Stimulated activated CD4-positive, alpha-beta T cell treated with anti-CD3 and anti-CD28 coated beads, TNF-alpha, amount 100 ng/mL, for 24 hours (primary cell): ENCODE measurements at regions not wholly inside any gene's neighbourhood (a gene's known extent, or its start where the extent isn't known, plus 50 kb on each side); places are given as distances from the start of the nearest gene placed in this dataset.

Experiments
- DNase-seq, 3 experiments: peaks; one replicate each; pipeline ENCODE4 v3.0.0-alpha.2; 2020; ENCODE audit warnings: low read depth in 3 of 3

DNA sequence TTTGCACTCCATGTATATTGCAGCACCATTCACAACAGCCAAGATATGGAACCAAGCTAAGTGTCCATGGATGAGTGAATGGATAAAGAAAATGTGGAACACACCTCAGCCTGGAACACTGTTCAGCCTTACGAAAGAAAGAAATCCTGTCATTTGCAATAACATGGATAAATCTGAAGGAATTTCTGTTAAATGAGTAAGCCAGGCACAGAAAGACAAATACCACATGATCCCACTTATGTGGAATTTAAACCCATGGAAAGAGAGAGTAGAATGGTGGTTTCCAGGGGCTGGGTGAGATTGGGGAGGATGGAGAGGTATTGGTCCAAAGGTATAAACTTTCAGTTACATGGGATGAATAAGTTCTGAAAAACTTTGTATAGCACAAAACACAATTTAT lies 228.9 kb upstream of the CD180 start:
- DNase-seq = no peak

DNA sequence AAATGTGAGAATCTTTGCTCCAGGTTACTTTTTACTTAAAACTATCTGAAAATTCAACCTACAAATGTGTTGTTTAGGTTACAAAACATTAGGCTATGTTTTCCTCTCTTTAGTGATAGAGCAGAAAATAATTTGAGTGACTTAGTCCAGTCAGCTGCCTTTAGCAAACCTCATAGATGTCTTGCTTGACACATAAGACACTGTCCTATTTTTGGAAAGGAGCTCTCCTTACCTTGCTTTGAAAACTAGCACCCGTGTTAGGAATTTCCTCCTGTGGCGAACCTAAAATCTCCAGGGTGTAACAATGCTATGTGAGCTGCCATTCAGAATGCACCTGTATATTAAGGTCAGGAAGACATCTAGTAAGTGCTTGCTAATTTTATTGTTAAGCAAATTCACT lies 221.2 kb upstream of the CD180 start:
- no peak for DNase-seq

DNA sequence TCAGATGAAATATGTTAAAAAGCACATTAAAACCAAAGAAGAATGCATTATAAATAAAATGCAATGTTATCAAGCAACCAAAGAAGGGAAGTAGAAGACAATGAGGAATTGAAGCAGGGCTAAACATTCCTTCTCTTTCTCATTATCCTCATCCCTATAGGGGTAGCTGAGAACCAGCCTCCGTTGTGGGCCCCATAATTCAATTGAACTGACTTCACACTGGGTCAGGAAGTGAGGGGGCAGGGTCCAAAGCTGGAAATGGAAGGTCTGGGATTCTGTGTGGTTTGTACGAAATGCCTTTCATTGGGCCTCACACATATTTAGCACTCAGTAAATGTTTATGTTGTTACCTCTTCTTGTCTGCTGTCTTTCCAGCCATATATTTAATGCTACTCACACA lies 220.4 kb upstream of the CD180 start:
- no peak for DNase-seq

- peak in 1 of 3 experiments; percentile 0 for DNase-seq
Measured at GRCh38 chr5:67416133-67416937, 219.7 kb upstream of the CD180 start.

DNA sequence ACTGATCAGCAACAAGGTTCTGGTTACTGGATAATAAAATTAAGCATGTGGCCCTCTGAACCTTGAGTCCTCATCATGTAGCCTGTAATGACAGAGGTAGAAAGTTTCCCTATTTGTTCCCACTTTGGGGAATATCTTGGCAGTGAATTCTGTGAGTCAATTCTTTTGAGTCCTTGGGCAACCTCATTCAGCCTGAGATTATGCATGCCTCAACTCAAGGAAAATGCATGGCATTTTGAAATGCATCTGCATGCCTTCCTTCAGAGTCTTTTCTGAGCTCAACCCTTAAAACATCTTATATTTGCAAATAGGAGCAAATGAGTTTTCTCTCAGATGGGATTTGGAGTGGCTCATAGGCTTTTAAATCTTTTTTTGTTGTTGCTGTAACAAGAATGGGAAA lies 218.1 kb upstream of the CD180 start:
- DNase-seq = no peak

DNA sequence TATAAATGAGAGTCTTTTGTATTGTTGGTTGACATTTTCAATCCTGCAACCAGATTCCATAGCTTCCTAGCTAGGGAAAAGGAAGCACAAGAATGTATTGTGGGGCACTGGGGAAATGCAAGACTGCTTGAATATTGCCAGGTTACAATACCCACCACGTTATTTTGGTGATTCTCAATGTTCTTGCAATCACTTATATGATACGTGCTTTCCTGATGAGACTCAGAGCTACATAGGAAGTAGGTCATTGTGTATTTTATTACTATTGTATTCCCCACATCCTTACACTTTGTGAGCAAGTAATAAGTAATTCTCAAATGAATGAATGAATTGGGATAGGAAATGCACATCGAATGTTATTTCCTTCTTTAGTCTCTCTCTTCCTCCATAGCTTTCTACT lies 217.1 kb upstream of the CD180 start:
- no peak for DNase-seq

- DNase-seq = no peak
Measured at GRCh38 chr5:67409126-67409777, 212.7 kb upstream of the CD180 start.

DNA sequence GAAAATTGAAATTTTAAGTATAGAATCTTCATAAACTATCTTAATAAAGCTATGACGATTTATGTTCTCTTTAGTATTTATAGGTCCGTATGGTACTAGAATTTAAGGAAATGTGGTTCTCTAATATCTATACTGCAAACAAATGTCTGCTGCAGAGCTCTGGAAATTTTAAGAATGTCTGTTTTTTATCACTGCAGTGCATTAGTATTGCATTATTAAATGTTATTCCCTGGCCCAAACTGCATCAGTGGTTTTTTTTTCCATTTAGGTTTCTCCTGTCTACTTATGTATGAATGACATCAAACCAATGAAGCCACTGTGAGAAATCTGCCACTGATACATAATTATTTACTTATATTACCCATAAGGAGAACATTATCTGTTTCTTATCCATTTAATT lies 211.4 kb upstream of the CD180 start:
- DNase-seq = no peak

- no peak for DNase-seq
Measured at GRCh38 chr5:67405755-67406154, 209.2 kb upstream of the CD180 start.

DNA sequence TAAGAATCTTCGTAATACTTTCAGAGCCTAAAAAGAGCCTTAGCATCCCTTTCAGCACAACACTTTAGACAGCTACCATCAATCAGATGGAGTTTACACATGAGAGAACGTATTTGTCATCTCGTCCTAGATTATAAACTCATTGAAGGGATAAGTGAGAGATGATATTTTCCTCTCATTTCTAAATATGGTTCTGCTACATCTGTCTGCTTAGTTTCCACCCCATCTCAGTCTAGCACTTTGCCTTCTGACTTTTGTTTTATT lies 208.4 kb upstream of the CD180 start:
- no peak for DNase-seq

DNA sequence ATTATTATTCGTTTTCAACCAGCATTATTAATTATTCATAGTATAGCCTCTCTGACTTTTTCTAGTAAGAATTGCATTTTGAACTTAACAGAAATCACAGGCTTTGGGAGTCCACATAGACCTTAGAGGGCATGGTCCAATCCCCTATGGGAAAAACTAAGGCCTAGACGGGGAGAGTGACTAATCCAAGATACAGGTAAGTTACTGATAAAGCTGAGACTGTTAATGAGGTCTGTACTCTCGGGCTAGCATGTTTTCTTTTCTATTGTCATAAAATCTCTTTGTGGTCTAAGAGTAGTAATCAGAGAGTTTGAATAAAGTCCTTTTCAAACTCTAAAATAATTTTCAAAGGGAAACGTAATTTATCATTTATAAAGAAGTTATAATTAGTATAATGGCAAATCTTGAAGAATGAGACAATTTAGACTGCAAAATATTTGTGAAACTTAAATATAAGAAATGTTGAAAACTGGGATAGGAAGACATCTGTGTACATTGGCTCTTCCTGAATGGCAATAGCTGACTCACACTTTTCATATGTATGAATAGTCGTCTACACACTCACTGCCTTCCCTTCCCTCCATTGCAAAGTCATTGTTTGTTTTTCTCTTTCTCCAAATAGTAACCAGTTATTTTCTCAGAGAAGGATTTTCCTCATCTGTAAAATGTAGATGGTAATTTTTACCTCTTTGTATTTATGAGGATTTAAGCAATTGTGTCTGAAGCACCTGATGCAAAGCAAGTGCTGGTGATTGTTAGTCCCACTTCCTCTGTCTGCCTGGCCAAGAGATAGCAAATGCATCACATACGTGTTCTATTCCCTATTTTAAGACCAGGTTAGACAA lies 207.9 kb upstream of the CD180 start:
- no peak for DNase-seq

GRCh38 chr5:67402526-67402925 lies 205.9 kb upstream of the CD180 start:
- DNase-seq = no peak

GRCh38 chr5:67401172-67401571 lies 204.6 kb upstream of the CD180 start:
- DNase-seq = no peak

- DNase-seq = no peak
Measured at GRCh38 chr5:67400752-67401151, 204.2 kb upstream of the CD180 start.

GRCh38 chr5:67395790-67396418 lies 199.3 kb upstream of the CD180 start:
- no peak for DNase-seq

DNA sequence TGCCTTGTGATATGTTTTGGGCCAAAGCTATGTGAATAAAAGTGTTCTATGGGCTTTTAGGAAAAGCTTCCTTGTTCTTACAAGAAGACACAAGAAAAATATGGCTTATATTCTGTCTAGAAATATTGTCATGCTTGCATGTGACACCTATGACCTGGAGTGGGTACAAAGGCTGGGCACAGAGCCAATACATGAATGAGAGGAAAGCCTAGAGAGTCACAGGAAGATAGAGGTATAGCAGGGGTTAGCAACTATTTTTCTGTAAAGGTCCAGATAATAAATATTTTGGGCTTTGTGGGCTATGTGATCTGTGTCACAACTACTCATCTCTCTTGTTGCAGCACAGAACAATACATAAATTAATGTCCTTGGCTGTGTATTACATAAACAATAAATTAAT lies 196.6 kb upstream of the CD180 start:
- no peak for DNase-seq

DNA sequence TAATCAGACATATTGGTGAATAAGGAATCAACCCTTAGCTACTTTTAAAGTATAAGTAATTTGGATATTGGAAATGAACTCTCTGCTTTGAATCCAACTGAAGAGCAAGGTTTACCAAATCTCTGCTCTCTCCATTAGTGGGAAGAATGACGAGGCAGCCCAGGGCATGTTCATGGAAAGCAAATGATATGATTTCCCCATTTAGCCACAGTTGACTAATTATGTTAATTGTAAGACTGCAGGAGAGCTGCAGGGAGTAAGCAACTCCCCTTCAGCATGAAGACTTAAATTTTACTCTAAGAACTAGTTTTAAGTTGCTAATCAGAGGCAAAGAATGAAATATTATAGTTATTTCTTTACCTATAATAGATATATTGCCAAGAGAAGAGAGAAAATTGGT lies 194.3 kb upstream of the CD180 start:
- no peak for DNase-seq

DNA sequence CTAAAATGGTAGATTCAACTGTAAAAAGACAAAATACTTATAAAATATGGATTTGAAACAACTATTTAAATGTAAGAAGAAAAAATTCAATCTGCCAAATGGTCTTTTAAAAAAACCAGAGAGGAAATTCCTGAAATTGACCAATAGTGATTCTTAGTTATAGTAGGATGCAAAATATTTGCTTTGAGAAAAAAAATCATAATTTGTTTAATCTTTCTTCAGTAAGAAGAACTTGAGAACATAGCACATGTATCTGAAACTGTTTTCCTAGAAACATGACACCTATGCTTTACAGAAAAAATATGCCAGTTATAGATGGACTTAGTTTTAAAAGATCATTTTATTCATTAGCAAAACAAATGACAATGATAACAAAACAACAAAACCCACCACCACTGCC lies 186.9 kb upstream of the CD180 start:
- DNase-seq = no peak

DNA sequence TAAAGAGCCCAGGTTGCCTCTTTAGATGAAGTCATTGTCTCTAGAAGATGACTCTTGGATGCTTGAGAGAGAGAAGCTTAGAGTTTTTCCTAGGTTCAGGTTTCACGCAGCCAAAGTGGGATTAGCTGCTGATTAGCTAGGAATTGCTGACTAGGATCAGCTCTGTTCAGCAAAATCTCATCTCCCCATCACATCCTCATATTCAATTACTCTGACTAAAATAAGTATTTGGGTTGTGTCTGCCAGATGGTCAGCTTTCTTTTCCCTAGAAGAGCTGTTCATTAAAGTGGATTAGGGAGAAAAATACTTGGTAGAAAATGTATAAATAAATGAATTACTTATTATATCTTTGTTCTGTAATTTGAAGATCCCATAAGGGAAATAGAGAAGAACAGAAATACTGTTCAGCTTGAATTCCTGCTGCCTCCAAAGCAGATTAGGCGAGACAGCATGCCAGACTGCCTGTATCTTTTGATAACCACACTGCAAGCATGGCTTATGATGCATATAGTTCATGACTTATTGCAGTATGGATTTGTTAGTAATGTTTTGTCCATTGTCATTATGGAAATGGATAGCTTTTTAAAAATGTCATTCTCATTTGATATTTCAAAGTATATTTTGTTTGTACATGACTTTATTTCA lies 184.8 kb upstream of the CD180 start:
- no peak for DNase-seq

DNA sequence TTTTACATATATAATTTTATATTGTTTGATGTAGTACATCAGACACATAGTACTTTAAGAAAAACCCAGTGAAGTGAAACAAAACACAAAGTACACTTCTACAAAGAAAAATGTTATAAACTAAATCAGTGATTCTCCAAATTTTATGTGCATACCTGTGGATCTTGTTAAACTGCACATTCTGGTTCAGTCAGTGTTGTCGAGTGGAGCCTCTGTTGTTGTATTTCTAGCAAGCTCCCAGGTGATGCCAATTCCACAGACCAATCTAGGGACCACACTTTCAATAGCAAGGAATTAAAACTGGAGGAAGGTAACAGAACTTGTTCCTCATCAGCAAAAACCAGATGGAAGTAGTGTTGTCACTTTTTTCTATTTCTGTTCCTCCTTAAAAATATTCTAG lies 183.8 kb upstream of the CD180 start:
- DNase-seq = no peak

- DNase-seq = no peak
Measured at GRCh38 chr5:67379753-67380152, 183.2 kb upstream of the CD180 start.

- no peak for DNase-seq
Measured at GRCh38 chr5:67378256-67378655, 181.7 kb upstream of the CD180 start.
